SK-N-MC (cell line): ENCODE measurements at regions not wholly inside any gene's neighbourhood (a gene's known extent, or its start where the extent isn't known, plus 50 kb on each side); places are given as distances from the start of the nearest gene placed in this dataset.

Experiments used
- EZH2 ChIP-seq: fragments of 200-600 bp; sonication (generic); IDR thresholded peaks from one replicate; pipeline ENCODE4 v1.6.1; 2017; ENCODE audit warnings: antibody characterized with exemption
- POLR2AphosphoS5 ChIP-seq: IDR thresholded peaks from 2 replicates; pipeline ENCODE4 v1.6.1; 2012; ENCODE audit warnings: mild to moderate bottlenecking, low read depth, low read length, borderline replicate concordance

DNA sequence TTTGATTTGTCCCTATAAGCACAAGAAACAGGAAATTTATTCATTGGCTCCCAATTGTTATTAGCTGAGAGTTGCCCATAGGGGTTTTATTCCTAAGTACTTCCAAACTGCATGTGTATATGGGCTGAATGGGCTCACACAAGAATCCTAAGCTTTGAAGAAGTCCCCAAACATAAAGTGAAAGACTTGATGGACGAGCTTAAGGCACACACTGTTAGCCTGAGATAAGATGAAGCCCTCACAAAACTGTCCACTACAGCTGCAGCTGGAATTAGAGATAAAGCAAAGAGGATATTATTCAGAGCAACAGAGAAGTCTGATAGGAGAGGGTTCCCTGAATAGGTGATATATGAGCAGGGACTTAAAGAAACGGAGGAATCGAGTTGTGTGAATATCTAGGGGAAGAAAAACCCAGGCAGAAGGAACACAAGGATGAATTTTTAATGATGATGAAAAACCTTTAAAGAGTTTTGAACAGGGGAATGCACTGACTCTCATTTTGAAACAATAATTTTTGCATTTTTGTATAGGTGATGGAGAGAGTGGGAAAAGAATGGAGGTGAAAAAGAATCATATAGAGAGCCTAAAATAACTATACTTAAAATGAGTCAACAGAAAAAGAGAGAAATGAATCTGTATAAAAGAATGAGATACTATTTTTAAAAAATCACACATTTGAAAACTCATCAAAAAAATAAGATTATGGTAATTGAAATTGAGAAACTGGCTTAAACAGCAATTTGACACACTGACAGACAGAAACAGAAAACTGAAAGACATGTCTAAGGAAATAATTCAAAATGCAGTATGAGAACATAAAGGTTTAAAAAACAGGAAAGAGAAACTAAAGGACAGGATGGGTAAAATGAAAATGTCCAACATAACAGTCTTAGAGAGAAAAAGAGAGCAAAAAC, 133.6 kb upstream of the POGK start:
- TF ChIP-seq EZH2, result no peak
- TF ChIP-seq POLR2AphosphoS5, result no peak
